ENCODE measurements at regions not wholly inside any gene's neighbourhood (a gene's known extent, or its start where the extent isn't known, plus 50 kb on each side); places are given as distances from the start of the nearest gene placed in this dataset.

GRCh38 chr4:106687026-106687425 lies 318.4 kb upstream of the GIMD1 start:
- DNase-seq (ENCODE audit: low read depth, low spot score) (no peak), ATAC-seq (no peak), FAIRE-seq (no peak)
- Histone ChIP-seq H3K27ac (ENCODE audit: control insufficient read depth, insufficient read depth) (no peak overlapping the region), H3K4me3 (no peak overlapping the region), H3K79me2 (ENCODE audit: control insufficient read depth, insufficient read depth, low read length) (no peaks in the 10 kb centered on the region), H2AFZ (ENCODE audit: control insufficient read depth, low read depth, low read length) (no peak overlapping the region), H3K9me3 (replicated peaks; ENCODE audit: control insufficient read depth, insufficient read depth, low read length) (no peaks in the 10 kb centered on the region), H3K27me3 (replicated peaks in 1 of 2; ENCODE audit: control insufficient read depth in 2 of 2, insufficient read depth in 2 of 2, low read length in 1 of 2) (no peaks in the 10 kb centered on the region), H3K36me3 (ENCODE audit: control insufficient read depth in 2 of 2, insufficient read depth in 2 of 2, low read length in 1 of 2) (no peaks in the 10 kb centered on the region), H4K20me1 (ENCODE audit: control insufficient read depth, insufficient read depth) (no peaks in the 10 kb centered on the region), H3K4me1 (ENCODE audit: control insufficient read depth, insufficient read depth, low read length) (no peaks in the 10 kb centered on the region), H3K4me2 (ENCODE audit: control insufficient read depth, insufficient read depth) (no peak overlapping the region), H3K9ac (ENCODE audit: control insufficient read depth, insufficient read depth, low read length) (no peak overlapping the region)
- intact Hi-C loops (cut with micrococcal nuclease; ENCODE audit: unreplicated experiment) = no loop called here
- in situ Hi-C loops (cut with MboI) = no loop called here
- TF ChIP-seq PAX8 (IDR thresholded peaks at IDR 0.05) (no peak), CBX5 (IDR thresholded peaks at IDR 0.05; ENCODE audit: low read depth) (no peak), ZNF274 (IDR thresholded peaks at IDR 0.05; ENCODE audit: insufficient read depth, insufficient read length) (no peak), KDM1A (IDR thresholded peaks at IDR 0.05; ENCODE audit: borderline replicate concordance) (no peak), YBX1 (IDR thresholded peaks at IDR 0.05) (no peak), PML (IDR thresholded peaks at IDR 0.05; ENCODE audit: low read length) (no peak), USF2 (IDR thresholded peaks at IDR 0.05; ENCODE audit: borderline replicate concordance, low read depth, low read length) (no peak), POU2F2 (IDR thresholded peaks at IDR 0.05; ENCODE audit: borderline replicate concordance, low read depth, low read length) (no peak), TBL1XR1 (IDR thresholded peaks at IDR 0.05; ENCODE audit: low read depth, low read length) (no peak), MTA3 (IDR thresholded peaks at IDR 0.05; ENCODE audit: borderline replicate concordance, low read length) (no peak), MEF2B (IDR thresholded peaks at IDR 0.05; ENCODE audit: partially characterized antibody, poor library complexity, severe bottlenecking) (no peak), CBFB (IDR thresholded peaks at IDR 0.05; ENCODE audit: low read depth) (no peak), STAT3 (IDR thresholded peaks at IDR 0.05; ENCODE audit: low read depth, low read length) (no peak), SUPT20H (IDR thresholded peaks at IDR 0.05; ENCODE audit: borderline replicate concordance, control insufficient read depth, low read depth, low read length) (no peak), EGR1 (IDR thresholded peaks at IDR 0.05; ENCODE audit: borderline replicate concordance in 1 of 2, low read depth in 2 of 2, low read length in 2 of 2) (no peak), CBX3 (IDR thresholded peaks at IDR 0.05; ENCODE audit: borderline replicate concordance, low read depth) (no peak)
- TF ChIP-seq, protein P1, sequence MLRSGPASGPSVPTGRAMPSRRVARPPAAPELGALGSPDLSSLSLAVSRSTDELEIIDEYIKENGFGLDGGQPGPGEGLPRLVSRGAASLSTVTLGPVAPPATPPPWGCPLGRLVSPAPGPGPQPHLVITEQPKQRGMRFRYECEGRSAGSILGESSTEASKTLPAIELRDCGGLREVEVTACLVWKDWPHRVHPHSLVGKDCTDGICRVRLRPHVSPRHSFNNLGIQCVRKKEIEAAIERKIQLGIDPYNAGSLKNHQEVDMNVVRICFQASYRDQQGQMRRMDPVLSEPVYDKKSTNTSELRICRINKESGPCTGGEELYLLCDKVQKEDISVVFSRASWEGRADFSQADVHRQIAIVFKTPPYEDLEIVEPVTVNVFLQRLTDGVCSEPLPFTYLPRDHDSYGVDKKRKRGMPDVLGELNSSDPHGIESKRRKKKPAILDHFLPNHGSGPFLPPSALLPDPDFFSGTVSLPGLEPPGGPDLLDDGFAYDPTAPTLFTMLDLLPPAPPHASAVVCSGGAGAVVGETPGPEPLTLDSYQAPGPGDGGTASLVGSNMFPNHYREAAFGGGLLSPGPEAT (IDR thresholded peaks at IDR 0.05; ENCODE audit: low read depth) = no peak
- TF ChIP-seq, protein P2, sequence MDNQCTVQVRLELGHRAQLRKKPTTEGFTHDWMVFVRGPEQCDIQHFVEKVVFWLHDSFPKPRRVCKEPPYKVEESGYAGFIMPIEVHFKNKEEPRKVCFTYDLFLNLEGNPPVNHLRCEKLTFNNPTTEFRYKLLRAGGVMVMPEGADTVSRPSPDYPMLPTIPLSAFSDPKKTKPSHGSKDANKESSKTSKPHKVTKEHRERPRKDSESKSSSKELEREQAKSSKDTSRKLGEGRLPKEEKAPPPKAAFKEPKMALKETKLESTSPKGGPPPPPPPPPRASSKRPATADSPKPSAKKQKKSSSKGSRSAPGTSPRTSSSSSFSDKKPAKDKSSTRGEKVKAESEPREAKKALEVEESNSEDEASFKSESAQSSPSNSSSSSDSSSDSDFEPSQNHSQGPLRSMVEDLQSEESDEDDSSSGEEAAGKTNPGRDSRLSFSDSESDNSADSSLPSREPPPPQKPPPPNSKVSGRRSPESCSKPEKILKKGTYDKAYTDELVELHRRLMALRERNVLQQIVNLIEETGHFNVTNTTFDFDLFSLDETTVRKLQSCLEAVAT (IDR thresholded peaks at IDR 0.05) = no peak
- TF ChIP-seq, protein P3, sequence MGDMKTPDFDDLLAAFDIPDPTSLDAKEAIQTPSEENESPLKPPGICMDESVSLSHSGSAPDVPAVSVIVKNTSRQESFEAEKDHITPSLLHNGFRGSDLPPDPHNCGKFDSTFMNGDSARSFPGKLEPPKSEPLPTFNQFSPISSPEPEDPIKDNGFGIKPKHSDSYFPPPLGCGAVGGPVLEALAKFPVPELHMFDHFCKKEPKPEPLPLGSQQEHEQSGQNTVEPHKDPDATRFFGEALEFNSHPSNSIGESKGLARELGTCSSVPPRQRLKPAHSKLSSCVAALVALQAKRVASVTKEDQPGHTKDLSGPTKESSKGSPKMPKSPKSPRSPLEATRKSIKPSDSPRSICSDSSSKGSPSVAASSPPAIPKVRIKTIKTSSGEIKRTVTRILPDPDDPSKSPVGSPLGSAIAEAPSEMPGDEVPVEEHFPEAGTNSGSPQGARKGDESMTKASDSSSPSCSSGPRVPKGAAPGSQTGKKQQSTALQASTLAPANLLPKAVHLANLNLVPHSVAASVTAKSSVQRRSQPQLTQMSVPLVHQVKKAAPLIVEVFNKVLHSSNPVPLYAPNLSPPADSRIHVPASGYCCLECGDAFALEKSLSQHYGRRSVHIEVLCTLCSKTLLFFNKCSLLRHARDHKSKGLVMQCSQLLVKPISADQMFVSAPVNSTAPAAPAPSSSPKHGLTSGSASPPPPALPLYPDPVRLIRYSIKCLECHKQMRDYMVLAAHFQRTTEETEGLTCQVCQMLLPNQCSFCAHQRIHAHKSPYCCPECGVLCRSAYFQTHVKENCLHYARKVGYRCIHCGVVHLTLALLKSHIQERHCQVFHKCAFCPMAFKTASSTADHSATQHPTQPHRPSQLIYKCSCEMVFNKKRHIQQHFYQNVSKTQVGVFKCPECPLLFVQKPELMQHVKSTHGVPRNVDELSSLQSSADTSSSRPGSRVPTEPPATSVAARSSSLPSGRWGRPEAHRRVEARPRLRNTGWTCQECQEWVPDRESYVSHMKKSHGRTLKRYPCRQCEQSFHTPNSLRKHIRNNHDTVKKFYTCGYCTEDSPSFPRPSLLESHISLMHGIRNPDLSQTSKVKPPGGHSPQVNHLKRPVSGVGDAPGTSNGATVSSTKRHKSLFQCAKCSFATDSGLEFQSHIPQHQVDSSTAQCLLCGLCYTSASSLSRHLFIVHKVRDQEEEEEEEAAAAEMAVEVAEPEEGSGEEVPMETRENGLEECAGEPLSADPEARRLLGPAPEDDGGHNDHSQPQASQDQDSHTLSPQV (IDR thresholded peaks at IDR 0.05) = no peak
- ChIA-PET POLR2A (no interaction called here), SMC1A (ENCODE audit: uncharacterized antibody, unreplicated experiment) (no interaction called here), CTCF (no interaction called here), RAD21 (ENCODE audit: unreplicated experiment) (no interaction called here)
- BruUV-seq (replicated peaks) = no TSS peak
